Activated T-helper 1 cell treated with anti-CD3 and anti-CD28 coated beads, Interleukin-12 subunit alpha, Interleukin-12 subunit beta, Interleukin-2, Interleukin-4 antibody, amounts not matched to agents 30 ng/mL and 10 ng/mL and 1 ng/mL, durations not matched to agents 14 hours and 24 hours and 36 hours (primary cell): ENCODE measurements at regions not wholly inside any gene's neighbourhood (a gene's known extent, or its start where the extent isn't known, plus 50 kb on each side); places are given as distances from the start of the nearest gene placed in this dataset.

Experiments
- DNase-seq: peaks from one replicate; pipeline ENCODE4 v3.0.0; 2021; ENCODE audit warnings: low spot score
- H3K27ac Mint-ChIP-seq: one replicate; pipeline ENCODE4 v1.8.0; 2021; ENCODE audit warnings: mild to moderate bottlenecking, mixed read lengths
- H3K27me3 Mint-ChIP-seq: one replicate; pipeline ENCODE4 v1.8.0; 2022; ENCODE audit warnings: mild to moderate bottlenecking, moderate library complexity, mixed read lengths; ENCODE audit not compliant: insufficient read depth
- H3K36me3 Mint-ChIP-seq: one replicate; pipeline ENCODE4 v1.8.0; 2021; ENCODE audit warnings: low read depth, mixed read lengths
- H3K4me1 Mint-ChIP-seq: one replicate; pipeline ENCODE4 v1.8.0; 2021; ENCODE audit warnings: low read depth, mixed read lengths
- H3K4me3 Mint-ChIP-seq: one replicate; pipeline ENCODE4 v1.8.0; 2021; ENCODE audit warnings: mild to moderate bottlenecking, moderate library complexity, mixed read lengths
- H3K9me3 Mint-ChIP-seq: one replicate; pipeline ENCODE4 v1.8.0; 2021; ENCODE audit warnings: mixed read lengths
- intact Hi-C: fragments of 100-400 bp; cut with micrococcal nuclease; formaldehyde crosslinking; loops from one replicate; pipeline ENCODE4 v1.15.1; 2024

GRCh38 chr1:221291113-221291512 is 411.9 kb downstream of the HLX start:
- no peak overlapping the region for H3K27ac Mint-ChIP-seq
- H3K4me1 Mint-ChIP-seq: no peaks in the 10 kb centered on the region
- intact Hi-C loops: no loop called here
- no peaks in the 10 kb centered on the region for H3K9me3 Mint-ChIP-seq
- DNase-seq: no peak
- no peak overlapping the region for H3K4me3 Mint-ChIP-seq
- H3K36me3 Mint-ChIP-seq: no peaks in the 10 kb centered on the region
- H3K27me3 Mint-ChIP-seq: no peaks in the 10 kb centered on the region

- no peak for DNase-seq
- Mint-ChIP-seq H3K27me3 (peaks cover 2% of the 10 kb centered on the region), H3K9me3 (no peaks in the 10 kb centered on the region), H3K36me3 (no peaks in the 10 kb centered on the region), H3K27ac (no peak overlapping the region), H3K4me3 (no peak overlapping the region), H3K4me1 (no peaks in the 10 kb centered on the region)
- intact Hi-C loops: no loop called here
Measured at GRCh38 chr1:221292652-221293051, 413.4 kb downstream of the HLX start.

GRCh38 chr1:221294242-221294641 is 415.0 kb downstream of the HLX start:
- no peaks in the 10 kb centered on the region for H3K9me3 Mint-ChIP-seq
- H3K27ac Mint-ChIP-seq: no peak overlapping the region
- H3K27me3 Mint-ChIP-seq: peaks cover 8% of the 10 kb centered on the region
- DNase-seq: no peak
- H3K4me3 Mint-ChIP-seq: no peak overlapping the region
- no peaks in the 10 kb centered on the region for H3K4me1 Mint-ChIP-seq
- intact Hi-C loops: no loop called here
- H3K36me3 Mint-ChIP-seq: no peaks in the 10 kb centered on the region

- Mint-ChIP-seq H3K27ac (no peak overlapping the region), H3K4me3 (no peak overlapping the region), H3K9me3 (no peaks in the 10 kb centered on the region), H3K36me3 (no peaks in the 10 kb centered on the region), H3K4me1 (no peaks in the 10 kb centered on the region), H3K27me3 (peaks cover 8% of the 10 kb centered on the region)
- intact Hi-C loops: no loop called here
- DNase-seq: no peak
Measured at GRCh38 chr1:221302357-221302756, 423.1 kb downstream of the HLX start.

- intact Hi-C loops: no loop called here
- H3K36me3 Mint-ChIP-seq: no peaks in the 10 kb centered on the region
- H3K27me3 Mint-ChIP-seq: peaks cover 8% of the 10 kb centered on the region
- no peak for DNase-seq
- H3K9me3 Mint-ChIP-seq: no peaks in the 10 kb centered on the region
- no peak overlapping the region for H3K27ac Mint-ChIP-seq
- no peaks in the 10 kb centered on the region for H3K4me1 Mint-ChIP-seq
- no peak overlapping the region for H3K4me3 Mint-ChIP-seq
Measured at GRCh38 chr1:221302810-221303209, 423.6 kb downstream of the HLX start.

- intact Hi-C loops: no loop called here
- Mint-ChIP-seq H3K4me3 (no peak overlapping the region), H3K36me3 (no peaks in the 10 kb centered on the region), H3K27ac (no peak overlapping the region), H3K27me3 (peaks cover 3% of the 10 kb centered on the region), H3K9me3 (no peaks in the 10 kb centered on the region), H3K4me1 (no peaks in the 10 kb centered on the region)
- DNase-seq: no peak
Measured at GRCh38 chr1:221303623-221304022, 424.4 kb downstream of the HLX start.

- no peak overlapping the region for H3K4me3 Mint-ChIP-seq
- no peaks in the 10 kb centered on the region for H3K36me3 Mint-ChIP-seq
- H3K4me1 Mint-ChIP-seq: no peaks in the 10 kb centered on the region
- DNase-seq: no peak
- H3K9me3 Mint-ChIP-seq: no peaks in the 10 kb centered on the region
- H3K27ac Mint-ChIP-seq: no peak overlapping the region
- peaks cover 1% of the 10 kb centered on the region for H3K27me3 Mint-ChIP-seq
- intact Hi-C loops: no loop called here
Measured at GRCh38 chr1:221306239-221306638, 427.0 kb downstream of the HLX start.

GRCh38 chr1:221308534-221309511 is 429.6 kb downstream of the HLX start:
- H3K27ac Mint-ChIP-seq: no peak overlapping the region
- no peaks in the 10 kb centered on the region for H3K9me3 Mint-ChIP-seq
- H3K36me3 Mint-ChIP-seq: no peaks in the 10 kb centered on the region
- no peak for DNase-seq
- peaks cover 1% of the 10 kb centered on the region for H3K27me3 Mint-ChIP-seq
- intact Hi-C loops: no loop called here
- H3K4me1 Mint-ChIP-seq: no peaks in the 10 kb centered on the region
- H3K4me3 Mint-ChIP-seq: no peak overlapping the region

- no peak overlapping the region for H3K27ac Mint-ChIP-seq
Measured at GRCh38 chr1:221309723-221310122, 430.5 kb downstream of the HLX start.

GRCh38 chr1:221310180-221310579 is 430.9 kb downstream of the HLX start:
- H3K4me3 Mint-ChIP-seq: no peak overlapping the region
- intact Hi-C loops: no loop called here
- H3K4me1 Mint-ChIP-seq: no peaks in the 10 kb centered on the region
- no peaks in the 10 kb centered on the region for H3K9me3 Mint-ChIP-seq
- H3K27ac Mint-ChIP-seq: no peak overlapping the region
- DNase-seq: no peak
- peaks cover 1% of the 10 kb centered on the region for H3K27me3 Mint-ChIP-seq
- H3K36me3 Mint-ChIP-seq: no peaks in the 10 kb centered on the region

More at GRCh38 chr1:221309723-221310122, 430.5 kb downstream of the HLX start:
- H3K27me3 Mint-ChIP-seq: peaks cover 1% of the 10 kb centered on the region
- intact Hi-C loops: no loop called here
- no peak overlapping the region for H3K4me3 Mint-ChIP-seq
- no peak for DNase-seq
- H3K4me1 Mint-ChIP-seq: no peaks in the 10 kb centered on the region
- H3K36me3 Mint-ChIP-seq: no peaks in the 10 kb centered on the region
- no peaks in the 10 kb centered on the region for H3K9me3 Mint-ChIP-seq

GRCh38 chr1:221315330-221315729 is 426.6 kb downstream of the DUSP10 start:
- intact Hi-C loops: no loop called here
- Mint-ChIP-seq H3K4me3 (no peak overlapping the region), H3K27me3 (peaks cover 1% of the 10 kb centered on the region), H3K4me1 (no peaks in the 10 kb centered on the region), H3K36me3 (no peaks in the 10 kb centered on the region), H3K9me3 (no peaks in the 10 kb centered on the region), H3K27ac (no peak overlapping the region)
- DNase-seq: no peak

- Mint-ChIP-seq H3K4me3 (no peak overlapping the region), H3K9me3 (no peaks in the 10 kb centered on the region), H3K27me3 (no peaks in the 10 kb centered on the region), H3K27ac (no peak overlapping the region), H3K4me1 (no peaks in the 10 kb centered on the region), H3K36me3 (no peaks in the 10 kb centered on the region)
- intact Hi-C loops: no loop called here
- no peak for DNase-seq
Measured at GRCh38 chr1:221316491-221317056, 425.3 kb downstream of the DUSP10 start.

GRCh38 chr1:221317537-221317936 is 424.4 kb downstream of the DUSP10 start:
- no peaks in the 10 kb centered on the region for H3K4me1 Mint-ChIP-seq
- H3K27me3 Mint-ChIP-seq: no peaks in the 10 kb centered on the region
- H3K4me3 Mint-ChIP-seq: no peak overlapping the region
- no peak for DNase-seq
- H3K27ac Mint-ChIP-seq: no peak overlapping the region
- no peaks in the 10 kb centered on the region for H3K36me3 Mint-ChIP-seq
- intact Hi-C loops: no loop called here
- H3K9me3 Mint-ChIP-seq: no peaks in the 10 kb centered on the region
